GM19240 (cell line): ENCODE measurements at regions not wholly inside any gene's neighbourhood (a gene's known extent, or its start where the extent isn't known, plus 50 kb on each side); places are given as distances from the start of the nearest gene placed in this dataset.
"Not testable (repeated sequence)": the region's sequence is repeated elsewhere in the genome, so short reads cannot be mapped to it uniquely, and the experiment has no call there.

Experiments used
- DNase-seq: peaks from one replicate; pipeline ENCODE4 v3.0.0; 2011; ENCODE audit warnings: low spot score; ENCODE audit not compliant: insufficient read length

DNA sequence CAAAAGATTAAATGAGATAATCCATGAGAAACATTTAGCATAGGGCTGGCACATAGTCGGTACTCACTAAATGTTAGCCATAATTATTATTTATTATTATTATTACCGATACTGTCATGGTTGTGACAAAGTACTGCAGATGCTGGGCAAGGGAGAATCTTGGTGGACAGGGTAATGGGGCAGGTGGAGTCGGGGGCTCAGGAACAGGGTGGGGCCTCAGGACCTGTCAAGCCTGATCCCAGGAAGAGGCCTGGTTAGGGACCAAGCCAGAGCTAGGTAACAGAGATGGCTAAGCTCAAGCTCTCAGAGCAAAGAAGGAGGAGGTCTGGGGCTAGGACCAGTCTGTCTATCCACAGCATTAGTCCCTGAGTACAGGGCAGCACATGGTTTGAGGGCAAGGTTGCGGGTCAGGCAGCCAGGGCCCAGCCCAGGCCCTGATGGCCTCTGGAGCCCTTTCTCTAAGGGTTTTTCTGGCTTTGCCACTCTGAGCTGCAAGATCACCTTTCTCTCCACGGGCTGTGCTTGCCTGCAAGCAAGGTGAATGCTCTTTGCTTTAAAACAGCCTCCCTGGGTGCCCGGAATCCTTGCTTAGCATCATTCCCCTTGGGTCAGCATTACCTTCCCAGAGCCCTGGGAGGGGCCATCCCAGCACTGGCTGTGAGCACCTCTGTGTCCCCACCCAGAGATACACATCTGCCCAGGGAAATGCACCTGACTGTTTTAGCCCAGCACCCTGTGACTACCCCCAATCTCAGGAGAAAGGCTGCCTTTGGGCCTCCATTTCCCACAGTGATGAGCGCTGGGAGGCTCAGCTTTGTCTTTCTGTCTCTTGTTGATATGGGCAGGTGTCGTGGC, 572.0 kb downstream of the PTPRU start:
- DNase-seq = no peak

DNA sequence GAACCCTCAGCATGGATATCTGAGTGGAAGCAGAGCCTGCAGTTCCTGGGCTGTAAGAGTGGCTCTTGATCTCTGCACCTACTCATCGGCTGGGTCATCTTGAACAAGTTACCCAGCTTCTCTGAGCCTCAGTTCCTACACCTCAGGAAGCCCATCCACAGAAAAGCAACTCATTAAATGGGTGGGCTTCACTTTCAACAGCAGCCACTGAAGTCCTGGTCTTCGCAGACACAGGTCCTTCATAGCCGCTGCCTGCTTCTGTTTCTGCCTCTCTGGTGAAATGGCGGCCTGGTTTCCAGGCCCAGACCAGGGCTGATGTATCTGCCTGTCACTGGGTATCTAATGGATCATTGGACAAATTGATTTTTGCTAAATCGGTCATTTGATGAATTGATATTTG, 571.4 kb downstream of the PTPRU start:
- DNase-seq = no peak

DNA sequence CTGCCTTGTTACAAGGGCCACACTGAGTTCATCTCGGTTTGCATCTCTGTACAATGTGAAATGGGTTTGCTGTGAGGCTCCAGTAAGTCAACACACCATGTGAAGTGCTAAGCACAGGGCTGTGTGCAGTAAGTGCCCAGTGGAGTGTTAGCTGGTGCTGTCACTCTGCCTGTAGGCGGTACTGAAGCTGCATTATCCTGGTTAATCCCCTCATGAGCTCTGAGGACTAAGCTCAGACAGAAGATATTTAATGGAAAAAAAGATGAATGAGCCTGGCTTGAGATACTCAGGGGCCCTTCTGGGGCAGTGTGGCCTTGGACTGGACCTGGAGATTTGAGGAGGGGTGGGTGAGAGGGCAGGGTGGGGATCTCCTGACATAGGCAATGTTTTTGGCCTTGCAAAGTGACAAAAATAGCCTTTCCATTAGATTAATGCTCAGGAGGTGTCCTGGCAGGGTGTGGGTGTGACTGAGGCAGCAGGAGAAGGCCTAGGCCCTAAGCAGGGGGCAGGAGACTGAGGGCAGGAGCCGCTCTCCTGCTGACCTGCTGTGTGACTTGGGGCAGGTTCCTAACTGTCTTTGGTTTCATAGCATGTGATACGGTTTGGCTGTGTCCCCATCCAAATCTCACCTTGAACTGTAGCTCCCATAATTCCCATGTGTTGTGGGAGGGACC, 570.5 kb downstream of the PTPRU start:
- no peak for DNase-seq

DNA sequence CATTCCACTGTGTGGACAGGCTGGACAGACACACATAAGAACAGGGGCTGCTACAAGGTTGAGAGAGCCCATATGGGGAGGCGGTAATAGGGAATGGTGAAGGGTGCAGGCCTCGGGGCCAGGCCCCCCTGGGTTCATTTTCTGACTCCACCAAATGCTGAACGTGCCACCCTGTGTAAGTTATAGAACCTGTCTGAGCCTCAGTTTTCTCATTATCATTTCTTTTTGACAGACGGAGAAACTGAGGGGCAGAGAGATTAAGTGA, 569.5 kb downstream of the PTPRU start:
- DNase-seq = no peak

DNA sequence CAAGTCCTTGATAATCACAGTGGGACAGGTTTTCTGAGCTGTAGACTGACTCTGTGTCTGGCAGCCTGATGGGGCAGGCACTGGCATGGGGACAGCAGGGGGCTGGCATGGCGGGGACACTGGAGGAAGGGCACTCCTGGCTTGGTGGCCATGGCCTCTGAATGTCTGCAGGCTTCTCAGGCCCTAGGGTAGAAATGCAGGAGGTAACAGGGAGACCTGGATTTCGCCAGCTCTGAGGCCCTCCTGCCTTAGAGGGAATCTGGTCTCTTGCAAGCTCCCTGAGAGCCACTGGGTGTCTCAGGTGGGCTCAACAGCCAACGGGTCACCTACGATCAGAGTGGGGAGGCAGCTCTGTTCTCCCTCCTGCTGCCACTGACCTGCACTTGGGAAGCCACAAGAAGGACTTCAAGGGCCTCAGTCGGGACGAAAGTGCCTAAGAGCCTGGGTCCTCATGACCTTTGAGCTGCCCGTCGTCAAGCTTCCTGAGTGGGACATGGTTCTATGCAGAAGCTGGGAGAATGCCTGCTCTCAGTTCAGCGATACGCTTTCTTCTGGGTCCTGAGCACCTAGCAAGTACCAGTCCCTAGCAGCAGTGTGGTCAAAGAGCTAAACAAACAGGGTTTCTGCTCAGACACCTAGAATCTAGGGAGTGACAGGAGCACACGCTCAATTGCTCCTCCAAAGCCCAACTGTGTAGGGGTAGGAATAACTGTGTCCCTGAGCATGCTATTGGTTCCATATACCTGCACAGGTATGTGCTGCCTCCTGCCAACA, 569.0 kb downstream of the PTPRU start:
- no peak for DNase-seq

DNA sequence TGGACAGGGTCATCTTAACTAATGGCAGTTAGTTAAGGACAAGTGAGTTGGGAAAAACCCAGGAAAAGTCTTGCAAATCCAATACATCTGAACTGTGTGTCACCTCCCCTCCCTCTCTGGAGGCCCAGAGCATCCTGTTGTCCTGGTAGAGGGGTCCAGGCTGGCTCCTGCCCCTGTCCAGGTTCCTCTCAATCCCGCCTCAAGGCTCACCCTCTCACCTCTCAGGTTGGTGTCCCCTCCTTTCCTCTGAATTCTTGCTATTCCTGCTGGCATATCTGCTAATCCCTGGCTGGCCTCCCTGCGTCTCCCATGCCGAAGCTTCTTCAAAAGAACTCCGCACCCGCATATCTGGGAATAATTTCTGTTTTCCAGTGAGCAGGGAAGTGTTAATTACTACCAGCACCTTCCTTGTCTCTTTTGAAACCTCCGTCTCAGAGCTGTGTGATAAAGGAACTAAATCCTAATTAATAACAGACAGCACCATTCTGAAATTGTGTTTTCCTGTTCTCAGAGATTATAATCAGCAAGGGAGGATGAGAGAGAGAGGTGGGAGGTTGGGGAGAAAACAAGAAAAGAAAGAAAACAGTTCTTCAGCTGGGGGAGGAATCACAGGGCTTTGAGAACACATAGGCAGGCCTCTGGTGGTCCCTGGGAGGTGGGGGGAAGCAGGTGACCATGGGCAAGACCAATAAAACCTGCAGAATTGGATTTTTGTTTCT, 568.0 kb downstream of the PTPRU start:
- DNase-seq = no peak

DNA sequence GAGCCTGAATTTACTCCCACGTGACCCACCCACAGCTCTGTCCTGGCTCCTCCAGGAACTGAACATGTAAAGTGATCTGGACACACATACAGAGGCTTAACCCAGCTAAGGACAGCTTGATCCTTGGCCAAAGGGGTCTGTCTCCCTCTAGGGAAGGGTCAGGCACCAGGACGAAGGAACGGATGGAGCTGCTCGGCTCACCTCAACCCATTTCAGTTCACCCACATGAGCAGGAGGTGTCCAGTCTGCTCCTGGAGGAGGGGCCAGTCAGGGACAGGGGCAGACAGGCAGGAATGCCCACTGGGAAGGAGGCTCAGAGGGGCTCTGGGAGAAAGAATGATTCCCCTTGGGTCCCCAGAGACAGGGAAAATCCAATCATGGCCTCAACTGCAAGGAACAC, 567.2 kb downstream of the PTPRU start:
- no peak for DNase-seq

DNA sequence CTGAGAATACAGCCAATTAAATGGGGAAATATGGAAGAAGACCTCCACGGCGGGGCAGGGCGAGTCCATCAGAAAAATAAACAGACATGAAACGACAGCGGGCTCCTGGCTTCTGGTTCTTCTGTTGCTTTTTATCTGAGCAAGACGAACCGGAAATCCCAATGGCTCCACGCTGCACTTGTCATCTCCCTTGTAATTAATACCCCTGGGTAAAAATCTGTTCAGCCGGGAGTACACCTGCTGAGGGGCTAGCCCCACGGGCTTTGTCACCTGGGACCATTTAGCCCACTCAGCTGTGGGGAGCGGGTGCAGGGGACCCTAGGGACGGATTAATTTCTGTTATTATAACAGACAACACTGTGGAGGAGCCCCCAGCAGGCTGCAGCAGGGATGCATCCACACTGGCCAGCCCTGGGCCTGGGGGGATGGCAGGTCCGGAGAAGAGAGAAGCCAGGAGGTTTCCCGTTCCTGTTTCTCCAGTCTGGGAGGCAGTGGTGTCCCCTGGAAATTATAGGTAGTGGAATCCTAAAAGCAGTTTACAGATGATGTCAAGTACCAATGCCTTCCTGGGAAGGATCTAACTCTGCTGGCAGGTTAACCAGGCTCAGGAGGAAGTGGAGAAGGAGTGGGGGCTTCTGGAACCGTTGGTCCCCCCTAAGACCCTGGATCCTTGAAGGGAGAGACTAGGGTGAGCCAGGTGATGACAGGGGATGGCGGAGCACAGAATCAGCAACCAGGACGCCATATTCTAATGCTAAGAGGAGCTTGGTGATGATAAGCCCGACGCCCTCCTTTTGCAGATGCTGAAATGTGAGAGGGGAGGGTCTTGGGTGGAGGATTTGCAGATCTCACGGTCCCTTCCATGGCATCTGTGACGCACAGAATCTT, 566.1 kb downstream of the PTPRU start:
- DNase-seq = no peak

DNA sequence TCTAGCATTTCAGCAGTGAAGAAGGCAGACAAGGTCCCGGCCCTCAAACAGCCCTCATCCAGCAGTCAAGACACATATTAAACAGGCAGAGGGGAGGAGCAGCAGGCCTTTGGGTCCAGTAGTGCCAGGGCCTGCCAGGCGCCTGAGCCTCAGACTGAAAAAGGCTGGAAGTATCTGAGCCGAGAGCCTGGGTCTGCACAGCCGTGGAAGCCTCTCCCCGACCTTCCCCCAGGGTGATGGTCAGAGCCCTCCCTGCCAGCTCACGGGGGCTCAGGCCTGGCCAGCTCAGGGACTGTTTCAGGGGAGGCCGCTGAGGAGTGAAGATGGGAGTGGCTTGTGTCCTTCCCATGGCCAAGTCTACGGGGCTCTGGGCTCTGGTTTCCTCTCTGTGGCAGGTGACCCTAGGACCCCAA, 565.2 kb downstream of the PTPRU start:
- DNase-seq = no peak

DNA sequence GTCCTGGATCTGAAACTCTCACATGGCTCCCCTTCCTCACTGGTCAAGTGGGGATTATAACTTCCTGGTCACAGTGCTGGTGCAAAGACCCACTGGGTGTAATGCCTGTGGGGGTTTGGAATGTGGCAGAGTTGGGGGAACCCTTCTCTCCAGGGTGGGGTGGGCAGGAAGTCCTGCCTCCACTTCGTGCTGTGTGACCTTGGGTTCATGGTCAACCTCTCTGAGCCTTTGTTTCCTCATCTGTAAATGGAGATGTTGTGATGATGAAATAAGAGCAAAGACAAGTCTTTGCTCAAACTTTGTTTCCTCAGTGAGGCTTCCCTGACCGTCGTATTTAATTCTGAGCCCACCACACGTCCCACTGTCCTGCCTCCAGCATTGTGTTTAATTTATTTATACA, 564.7 kb downstream of the PTPRU start:
- DNase-seq = no peak

DNA sequence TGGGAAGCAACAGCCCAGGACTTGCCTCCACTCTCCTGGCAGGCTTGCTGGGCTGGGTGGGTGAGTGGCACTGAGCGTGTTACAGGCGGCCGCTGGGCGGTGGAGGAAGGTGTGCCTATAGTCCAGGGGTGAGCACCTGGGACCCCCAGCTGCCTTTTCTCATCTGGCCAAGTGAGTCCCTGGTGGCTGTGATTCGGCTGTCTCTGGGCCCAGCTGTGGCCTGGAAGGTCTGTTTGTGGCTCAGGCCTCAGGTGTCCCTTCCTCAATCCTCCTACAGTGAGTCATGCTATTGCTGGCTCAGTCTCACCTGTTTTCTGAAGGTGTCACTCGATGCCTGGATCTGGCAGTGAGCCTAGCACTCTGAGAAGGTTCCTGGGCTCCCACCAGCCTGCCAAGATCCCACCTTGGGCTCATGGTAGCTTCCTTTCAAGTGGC, 564.2 kb downstream of the PTPRU start:
- no peak for DNase-seq

DNA sequence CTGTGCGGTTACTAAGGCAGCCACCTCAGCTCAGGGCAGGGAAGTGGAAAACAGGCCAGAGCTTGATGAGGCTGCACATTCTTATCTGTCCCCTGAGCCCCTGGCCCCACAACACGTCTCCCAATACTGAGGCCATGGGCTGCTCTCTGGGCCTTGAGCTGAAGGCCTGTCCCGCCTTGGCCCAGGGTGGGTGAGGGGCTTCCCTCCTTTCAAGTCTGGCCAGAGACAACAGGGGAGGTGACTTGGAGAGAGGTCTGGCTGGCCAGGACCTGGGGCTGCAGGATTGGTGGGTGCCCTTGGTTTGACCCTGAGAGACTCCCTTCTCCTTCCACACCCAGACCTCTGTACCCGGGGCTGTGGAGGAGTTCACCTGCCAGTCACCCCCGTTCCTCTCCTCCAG, 563.8 kb downstream of the PTPRU start:
- no peak for DNase-seq

DNA sequence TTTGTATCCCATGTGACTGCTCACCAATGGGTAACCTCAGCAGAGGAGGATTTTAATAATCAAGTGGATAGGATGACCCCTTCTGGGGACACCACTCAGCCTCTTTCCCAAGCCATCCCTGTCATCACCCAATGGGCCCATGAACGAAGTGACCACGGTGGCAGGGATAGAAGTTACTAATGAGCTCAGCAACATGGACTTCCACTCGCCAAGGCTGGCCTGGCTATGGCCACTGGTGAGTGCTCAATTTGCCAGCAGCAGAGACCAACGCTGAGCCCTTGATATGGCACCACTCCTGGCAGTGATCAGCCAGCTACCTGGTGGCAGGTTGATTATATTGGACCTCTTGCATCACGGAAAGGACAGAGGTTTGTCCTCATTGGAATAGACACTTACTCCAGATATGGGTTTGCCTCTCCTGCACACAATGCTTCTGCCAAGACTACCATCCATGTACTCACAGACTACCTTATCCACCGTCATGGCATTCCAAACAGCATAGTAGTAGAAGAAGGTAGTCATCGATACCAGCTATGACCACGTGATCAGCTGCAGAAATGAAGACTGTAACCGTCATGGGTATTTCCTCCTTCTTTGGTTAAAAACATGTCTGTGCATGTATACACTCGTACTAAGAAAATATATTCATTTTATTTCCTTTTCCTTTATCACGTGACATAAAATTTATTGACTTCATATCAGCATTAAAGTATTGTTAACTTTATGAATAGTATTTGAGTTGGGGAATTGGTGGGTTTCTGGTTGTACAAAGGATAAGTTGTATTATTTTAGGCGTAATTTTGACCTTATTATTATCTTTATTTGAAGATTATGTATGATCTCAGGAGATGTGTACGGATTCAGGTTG, 562.6 kb downstream of the PTPRU start:
- DNase-seq = no peak

DNA sequence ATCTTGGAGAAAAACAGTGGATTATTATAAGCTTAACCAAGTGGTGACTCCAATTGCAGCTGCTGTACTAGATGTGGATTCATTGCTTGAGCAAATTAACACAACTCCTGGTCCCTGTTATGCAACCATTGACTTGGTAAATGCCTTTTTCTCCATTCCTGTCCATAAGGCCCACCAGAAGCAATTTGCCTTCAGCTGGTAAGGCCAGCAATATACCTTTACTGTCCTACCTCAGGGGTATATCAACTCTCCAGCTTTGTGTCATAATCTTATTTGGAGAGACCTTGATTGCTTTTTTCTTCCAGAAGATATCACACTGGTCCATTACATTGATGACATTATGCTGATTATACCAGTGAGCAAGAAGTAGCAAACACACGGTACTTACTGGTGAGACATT, 560.8 kb downstream of the PTPRU start:
- not testable (repeated sequence) for DNase-seq

DNA sequence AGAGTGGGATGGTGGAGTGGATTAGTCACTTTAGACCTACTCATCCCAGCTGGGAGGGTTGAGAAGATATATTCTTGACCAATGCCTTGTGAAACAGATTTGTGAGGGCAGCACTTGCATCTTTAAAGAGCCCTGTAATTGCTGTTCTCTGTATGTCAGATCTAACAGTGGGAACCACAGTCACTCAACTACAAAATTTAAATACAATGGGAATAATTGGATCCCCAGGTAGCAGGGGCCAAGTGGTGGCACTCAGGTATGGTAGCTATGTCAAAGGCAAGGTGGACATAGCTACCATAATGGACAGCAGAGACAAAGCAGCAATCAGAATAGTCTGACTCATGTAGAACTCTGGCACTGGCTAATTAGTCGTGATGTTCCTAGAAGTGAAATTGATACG, 559.6 kb downstream of the PTPRU start:
- DNase-seq = not testable (repeated sequence)

DNA sequence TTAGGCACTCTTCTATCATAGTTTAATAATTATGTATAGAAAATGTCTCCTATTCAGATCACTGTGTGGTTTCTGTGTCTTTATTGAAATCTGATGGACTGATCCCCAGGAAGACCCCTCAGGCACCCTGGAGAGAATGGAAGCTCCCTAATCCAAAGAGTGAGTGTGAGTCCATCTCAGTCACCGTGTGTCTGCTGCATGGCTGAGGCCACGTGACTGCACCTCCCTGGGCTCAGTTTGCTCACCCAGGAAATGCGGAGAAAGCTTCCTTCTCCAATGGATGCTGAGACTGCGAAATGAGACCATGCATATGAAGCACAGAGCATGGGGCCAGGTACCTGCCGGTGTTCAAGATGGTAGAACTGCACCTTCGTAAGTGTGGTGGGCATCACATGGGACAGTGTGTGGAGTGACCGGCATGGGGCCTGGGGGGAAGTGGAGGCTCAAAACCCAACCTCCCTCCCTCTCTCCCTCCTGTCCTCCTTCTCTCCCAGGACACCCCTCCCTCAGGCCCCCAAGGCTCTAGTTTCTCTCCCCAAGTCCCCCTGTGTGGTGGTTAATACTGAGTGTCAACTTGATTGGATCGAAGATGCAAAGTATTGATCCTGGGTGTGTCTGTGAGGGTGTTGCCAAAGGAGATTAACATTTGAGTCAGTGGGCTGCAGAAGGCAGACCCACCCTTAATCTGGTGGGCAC, 557.5 kb downstream of the PTPRU start:
- DNase-seq = no peak

DNA sequence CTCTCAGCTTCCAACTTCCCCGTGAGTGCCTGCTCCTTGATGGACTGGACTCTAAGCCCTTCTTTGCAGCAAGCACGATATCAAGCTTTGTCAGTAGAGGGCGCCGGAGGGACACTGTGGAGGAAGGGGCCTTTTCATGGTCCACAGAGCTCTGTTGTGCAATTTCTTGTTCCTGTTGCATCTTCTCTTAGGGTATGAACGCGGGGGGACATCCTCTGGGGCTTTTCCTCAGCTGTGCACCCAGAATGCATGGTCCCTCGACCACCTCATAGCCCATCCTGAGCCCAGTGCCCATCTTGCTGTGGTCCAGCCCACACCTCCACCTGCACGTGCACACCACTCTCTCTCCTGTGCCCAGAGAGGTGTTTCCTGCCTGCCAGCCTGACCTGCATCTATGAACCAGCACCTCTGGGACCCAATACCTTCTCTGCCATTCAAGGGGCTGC, 556.8 kb downstream of the PTPRU start:
- peak; percentile 38 for DNase-seq

DNA sequence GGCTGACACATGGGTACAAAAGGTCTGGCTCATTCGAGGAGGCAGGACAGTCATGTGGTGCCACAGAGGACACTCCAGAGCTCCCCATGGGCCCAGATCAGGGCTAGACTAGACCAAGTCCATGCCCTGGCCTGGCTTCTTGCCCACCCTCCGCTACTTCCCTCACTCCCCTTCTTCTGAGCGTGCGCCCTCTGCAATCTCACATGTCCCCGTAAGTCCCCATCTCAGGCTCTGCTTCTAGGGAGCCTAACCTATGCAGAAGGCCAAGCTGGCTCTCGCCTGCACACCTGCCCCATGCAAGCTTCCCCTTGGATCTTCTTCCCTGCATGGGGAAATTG, 553.6 kb downstream of the PTPRU start:
- DNase-seq = no peak

DNA sequence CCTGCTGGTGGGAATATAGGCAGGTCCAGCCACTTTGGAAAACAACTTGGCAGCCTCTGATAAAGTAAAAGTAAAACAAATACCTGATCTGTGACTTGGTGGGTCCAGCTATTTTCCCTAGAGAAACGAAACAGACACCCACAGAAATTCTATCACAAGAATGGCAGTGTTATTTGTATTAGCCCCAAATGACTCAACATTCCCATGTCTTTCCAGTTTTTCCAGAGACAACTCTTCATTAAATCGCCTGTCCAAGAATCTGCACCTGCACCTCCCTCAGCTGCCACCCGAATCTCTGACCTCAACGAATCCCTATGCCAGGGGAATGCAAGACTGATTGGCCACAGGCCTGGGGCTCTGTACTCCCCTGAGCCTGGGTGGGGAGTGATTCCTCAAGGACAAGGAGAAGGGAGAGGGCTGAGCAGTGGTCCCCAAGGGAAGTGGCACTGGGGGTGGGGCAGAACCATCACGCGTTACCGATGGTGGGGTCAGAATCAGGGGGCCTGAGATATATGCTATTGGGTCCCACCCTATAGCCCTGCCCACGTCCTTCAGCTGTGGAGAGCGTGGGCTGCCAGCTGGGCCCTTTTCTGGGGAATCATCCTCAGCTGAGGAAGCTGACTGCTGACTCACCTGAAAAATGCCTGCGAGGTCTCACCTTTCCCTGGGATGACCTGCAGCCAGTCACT, 553.0 kb downstream of the PTPRU start:
- no peak for DNase-seq
